Activated CD8-positive, alpha-beta memory T cell treated with anti-CD3 and anti-CD28 coated beads for 24 hours (primary cell): ENCODE measurements at regions not wholly inside any gene's neighbourhood (a gene's known extent, or its start where the extent isn't known, plus 50 kb on each side); places are given as distances from the start of the nearest gene placed in this dataset.

ENCODE experiments used
- DNase-seq: peaks from one replicate; pipeline ENCODE4 v3.0.0-alpha.2; 2020

DNA sequence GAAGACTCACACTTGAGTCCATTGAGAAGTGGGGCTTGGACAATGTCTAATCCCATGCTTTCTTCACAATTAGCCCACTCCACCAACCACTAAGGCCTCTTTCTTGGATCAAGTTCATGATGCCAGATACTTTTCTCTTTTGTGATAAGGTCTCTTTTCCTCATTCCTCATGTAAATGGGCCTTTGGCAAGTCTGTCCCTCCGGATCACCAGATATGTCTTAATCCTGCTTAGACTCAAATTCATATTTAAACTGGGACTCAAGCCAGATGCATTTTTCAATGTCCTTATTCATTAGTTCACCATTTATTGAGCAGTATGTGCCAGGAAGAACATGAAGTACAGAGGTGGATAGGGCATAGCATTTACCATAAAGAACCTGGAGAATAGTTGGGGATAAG is 671.1 kb downstream of the TBL1XR1 start:
- no peak for DNase-seq

DNA sequence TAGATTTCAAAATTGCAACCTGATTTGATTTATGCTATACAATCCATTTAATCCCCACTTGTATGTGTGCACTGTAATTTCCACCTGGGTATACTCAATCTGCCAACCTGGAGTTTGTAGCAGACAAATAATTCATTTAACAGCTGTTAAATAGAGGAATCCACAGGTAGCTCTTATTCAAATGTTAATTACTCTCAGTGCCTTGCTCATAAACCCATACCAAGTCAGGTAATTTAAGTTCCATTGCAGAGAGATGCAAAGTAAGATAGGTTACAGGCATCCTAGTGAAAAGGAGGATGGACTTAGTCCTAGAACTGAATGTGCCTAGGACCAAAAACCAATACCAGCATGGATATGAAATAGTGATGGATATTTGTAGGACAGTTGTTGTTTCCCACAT is 674.2 kb downstream of the TBL1XR1 start:
- DNase-seq: no peak

DNA sequence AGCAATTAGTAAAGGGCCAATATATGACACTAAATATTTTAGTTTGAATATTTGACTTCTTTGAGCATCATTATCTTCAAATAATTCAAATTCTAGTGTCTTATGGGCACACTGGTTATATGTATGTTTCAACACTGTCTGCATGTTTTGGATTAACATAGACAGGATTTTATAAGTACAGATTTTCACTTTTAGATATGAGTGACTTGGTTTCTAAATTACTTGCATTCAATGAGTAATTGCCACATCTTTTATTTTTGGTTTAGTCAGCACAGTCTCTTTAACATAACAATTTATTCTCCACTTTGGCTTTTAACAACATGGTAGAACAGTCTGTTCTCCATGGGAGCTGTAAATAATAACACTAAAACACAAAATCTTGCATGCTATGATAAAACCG is 674.8 kb downstream of the TBL1XR1 start:
- no peak for DNase-seq

DNA sequence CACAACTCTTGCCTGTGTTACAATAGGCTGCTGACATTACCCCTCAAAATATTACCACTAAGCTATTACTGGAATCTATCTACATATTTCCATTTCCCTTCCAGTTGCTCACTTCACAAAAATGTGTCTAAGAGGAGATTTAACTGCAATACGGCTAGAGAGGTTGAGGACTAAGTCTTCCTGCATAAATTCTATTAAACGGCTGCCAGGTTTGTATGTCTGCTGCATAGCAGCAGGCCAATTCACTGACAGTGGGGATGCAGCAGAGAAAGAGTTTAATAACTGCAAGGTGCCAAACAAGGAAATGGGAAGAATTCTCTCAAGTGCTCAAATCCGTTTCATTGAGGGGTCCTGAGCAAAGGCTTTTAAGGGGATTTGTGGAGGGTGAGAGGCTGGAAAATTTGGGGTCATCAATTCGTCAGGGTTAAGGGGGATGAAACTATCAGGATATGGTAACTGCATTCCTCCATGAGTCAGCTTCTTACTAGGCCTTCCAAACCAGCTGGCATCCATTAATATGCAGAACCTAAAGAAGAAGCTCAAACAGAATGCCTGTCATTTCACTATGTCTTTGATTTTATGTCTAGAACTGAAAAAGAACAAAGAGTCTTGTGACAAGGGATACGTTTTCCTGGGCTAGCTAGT is 675.6 kb downstream of the TBL1XR1 start:
- DNase-seq: no peak

DNA sequence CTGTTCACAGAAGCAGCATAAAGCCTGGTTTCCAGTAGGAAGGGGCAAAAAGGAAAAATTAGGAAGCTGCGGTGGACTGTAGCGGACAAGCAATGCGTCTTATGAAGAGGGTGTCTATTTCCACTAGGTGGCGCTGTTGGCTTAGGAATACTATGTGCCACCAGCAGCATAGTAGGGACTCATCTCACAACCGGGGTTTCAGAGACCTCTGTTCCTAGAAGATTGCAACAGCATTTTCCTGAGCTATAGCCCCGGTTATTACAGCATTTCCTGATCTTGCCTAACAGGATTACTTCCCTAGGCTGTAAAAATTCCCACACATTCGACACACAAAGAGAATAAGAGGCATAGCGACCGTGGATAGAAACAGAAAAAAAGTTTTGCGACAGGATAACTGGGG is 683.0 kb downstream of the TBL1XR1 start:
- DNase-seq: no peak

DNA sequence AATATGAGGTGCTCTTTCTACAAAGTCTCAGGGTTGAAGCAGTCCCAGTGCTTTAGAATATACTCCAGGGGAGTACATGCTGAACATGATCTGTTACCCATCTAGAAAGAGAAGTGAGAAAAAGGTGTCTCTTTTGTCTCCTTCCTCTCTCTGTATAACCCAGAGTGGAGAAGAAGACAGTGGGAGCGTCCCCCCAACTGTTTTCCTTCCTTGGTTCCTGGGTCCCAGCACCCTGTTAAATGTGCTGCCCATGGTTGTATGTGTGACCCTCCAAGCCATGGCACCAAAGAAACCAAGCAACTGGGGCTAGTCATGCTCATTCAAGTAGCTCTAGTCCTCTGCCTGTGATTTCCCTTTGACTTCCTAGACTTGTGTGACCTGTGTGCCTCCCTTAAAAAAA is 683.7 kb downstream of the TBL1XR1 start:
- DNase-seq: no peak

DNA sequence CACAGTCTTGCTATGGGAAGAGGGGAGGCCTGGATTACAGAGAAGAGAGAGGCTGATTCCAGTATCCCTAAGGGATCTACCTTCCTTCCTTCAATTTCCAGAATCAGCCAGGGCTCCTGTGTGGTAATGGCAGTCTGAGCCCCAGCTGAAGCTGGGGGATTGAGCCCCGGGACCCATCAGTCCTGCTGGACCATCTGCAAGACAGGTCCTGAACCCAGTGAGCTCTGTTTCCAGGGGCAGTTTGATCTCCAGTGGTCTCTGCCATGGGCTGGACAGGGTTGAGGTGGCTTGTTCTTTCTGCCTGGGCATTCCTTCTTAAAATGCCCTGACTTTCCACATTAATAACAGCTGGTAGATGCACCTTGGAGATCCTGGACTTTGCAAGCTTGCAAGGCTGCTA is 685.2 kb downstream of the TBL1XR1 start:
- no peak for DNase-seq

DNA sequence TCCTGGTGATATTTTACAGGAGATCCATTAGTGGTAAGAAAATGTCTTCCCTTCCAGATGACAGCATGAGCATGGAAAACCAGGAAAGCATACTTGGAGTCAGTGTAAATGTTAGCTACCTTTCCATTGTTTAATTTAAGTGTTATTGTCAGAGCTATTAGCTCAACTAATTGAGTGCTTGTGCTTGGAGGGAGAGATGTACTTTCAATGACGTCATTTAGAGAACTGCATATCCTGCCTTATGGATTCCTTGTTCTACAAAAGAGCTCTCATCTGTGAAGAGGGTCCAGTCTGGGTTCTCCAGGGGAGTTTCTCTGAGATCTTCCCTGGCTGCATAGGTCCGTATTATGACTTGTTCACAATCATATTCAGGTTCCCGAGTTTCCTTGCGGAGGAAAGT is 687.2 kb downstream of the TBL1XR1 start:
- DNase-seq: no peak

DNA sequence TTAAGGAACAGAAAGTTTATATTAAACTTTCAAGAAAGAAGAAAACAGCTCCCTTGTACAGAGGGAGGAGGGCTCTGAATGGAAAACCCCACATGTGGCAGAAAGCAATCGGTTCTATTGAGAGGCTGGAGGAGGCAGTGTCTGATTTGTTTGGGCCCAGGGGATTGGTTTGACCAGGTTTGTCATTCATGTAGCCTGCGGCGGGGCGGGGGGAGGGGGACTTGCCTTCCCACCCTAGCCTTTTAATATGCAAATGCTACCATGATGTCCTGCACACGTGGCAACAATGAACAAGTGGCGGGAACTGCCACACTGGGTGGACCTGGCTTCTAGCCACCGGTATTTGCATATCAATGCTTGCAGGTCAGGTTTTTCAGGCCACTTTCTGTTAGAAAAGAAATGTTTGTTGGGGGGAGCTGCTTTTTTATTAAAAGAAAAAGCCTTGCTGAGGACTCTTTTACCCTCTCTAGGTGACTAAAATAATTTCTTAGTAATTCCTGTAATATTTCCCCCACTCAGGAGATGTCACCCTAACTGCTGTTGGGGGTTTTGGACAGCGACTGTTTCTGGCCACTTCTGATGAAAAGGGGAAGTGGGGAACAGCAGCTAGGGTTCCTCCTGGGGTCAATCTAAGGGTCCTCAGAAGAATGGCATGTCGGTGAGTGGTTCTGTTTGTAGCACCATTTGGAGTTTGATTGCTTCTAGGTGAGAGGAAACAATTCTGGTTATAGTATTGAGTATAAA is 691.2 kb downstream of the TBL1XR1 start:
- no peak for DNase-seq

DNA sequence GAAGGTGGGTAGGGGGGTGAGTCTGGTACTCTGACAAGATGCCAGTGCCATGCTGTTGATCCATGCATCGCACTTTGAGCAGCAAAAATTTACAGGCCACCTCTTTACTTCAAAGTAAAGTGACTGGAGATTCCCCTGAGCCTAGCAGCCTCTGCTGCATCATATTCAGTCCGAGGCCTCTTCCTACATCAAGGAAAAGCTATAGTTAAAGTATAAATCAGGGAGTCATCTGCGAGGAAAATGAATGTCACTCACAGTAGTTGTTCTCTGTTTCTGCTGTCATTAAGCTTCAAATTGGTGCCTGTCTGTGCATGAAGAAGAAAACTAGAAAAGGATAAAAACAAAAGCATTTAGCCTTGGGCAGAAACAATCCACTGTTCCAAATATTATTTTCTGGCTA is 706.2 kb downstream of the TBL1XR1 start:
- no peak for DNase-seq

DNA sequence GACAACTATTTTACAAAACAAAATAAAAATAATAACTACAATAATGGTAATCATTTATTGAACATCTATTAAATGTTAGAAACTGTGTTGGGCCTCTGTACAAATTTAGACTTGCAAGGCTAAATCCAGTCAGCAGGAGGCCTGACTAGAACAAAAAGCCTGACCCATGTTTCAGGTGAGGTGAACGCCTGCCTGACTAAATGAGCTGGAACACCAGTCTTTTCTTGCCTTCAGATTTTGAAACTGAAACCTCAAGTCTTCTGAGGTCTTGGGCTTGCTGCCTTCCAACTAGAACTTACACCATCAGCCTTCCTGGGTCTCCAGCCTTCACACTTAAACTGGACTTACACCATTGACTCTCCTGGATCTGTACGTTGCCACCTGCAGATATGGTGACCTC is 706.9 kb downstream of the TBL1XR1 start:
- no peak for DNase-seq

DNA sequence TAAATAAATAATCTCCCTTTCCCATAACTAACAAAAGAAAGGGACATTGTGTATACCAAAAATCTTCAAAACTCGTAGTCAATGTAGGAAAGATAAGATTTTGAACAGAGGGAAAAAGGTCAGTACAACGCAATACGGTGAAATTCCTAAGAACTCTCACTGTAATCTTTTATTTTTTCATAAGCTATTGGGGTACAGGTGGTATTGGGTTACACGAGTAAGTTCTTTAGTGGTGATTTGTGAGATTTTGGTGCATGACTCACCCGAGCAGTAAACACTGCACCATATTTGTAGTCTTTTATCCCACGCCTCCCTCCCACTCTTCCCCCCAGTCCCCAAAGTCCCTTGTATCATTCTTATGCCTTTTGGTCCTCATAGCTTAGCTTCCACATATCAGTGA is 718.0 kb downstream of the TBL1XR1 start:
- DNase-seq: no peak

DNA sequence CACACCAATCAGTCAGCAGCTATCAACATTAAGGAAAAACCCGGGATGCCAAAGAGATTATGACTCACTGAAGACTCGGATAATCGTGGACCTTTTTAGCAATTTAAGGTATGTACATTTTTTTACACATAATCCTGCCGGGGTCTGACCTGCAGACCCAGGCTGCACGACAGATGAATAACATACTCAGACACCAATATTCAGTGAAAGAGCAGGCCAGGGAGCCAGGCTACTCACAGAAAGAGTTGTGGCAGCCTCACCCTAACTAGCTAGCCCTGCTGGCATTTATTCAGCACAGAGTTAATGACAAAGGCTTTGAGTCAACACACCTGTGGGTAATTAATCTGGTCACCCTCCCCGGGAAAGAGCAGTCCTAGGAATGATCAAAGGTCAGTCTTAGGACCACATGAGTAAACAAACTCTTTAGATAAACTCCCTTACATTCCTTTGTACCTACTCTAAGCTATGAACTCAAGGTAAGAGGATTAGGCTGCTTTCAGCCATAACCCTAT is 727.5 kb downstream of the TBL1XR1 start:
- no peak for DNase-seq

DNA sequence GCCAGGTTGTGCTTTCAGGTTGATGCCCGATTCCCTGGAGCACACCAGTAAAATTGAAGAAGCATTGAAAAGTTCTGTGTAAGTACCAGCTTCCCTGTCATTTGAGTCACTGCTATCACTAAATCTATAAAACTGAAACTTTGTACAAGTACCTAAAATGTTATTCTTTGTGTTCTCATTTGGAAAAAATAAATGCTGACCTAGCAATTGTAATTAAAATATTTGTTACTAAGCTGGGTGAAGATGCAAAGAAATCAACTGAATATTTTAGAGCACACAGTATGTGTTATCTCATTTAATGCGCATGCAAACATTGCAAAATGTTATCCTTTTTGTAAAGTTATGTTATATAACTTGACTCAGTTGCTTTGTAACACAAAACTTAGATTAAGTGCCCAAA is 733.7 kb downstream of the TBL1XR1 start:
- DNase-seq: no peak

DNA sequence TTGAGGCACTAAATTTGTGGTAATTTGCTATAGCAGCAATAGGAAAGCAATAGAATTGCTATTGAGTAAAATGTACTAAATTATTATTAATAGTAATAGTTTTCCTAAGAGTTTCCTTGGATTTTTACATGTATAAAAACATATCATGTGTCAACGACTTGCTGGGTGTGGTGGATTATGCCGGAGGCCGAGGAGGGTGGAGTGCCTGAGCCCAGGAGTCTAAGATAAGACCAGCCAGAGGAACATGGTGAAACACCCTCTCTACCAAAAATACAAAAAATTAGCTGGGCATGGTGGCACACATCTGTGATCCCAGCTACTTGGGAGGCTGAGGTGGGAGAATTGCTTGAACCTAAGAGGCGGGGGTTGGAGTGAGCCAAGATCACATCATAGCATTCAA is 749.9 kb downstream of the TBL1XR1 start:
- DNase-seq: no peak

DNA sequence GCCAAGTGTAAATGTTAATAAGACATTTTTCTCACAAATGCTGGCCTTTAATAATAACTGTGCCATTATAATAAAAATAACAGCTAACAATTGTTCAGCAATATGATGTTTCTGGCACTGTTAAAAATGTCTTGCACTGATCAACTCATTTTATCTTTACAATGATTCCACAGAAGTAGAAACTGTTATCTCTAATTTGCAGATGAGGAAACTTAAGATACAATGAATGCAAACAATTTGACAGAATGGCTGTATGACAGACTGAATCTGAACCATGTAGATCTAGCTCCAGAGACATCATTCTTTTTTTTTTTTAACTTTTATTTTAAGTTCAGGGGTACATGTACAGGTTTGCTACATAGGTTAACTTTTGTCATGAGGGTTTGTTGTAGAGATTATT is 755.0 kb downstream of the TBL1XR1 start:
- DNase-seq: no peak

DNA sequence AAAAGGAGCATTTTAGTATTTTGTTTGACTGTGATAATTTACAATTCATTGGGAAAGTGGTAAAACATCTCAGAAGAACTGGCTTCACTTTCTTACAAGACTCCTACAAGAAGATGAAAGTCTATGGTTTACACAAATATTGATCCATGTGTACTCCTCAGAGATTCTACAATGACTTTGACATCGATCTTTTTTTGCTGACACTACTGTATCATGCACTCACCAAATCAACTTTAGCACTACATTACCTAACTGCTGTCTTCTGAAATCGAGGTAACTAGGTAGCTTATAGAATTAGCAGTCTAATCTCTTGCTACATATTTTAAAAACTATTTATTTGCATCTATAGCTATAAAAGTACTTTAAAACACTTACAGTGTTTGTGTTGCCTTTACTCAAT is 757.6 kb downstream of the TBL1XR1 start:
- DNase-seq: no peak

DNA sequence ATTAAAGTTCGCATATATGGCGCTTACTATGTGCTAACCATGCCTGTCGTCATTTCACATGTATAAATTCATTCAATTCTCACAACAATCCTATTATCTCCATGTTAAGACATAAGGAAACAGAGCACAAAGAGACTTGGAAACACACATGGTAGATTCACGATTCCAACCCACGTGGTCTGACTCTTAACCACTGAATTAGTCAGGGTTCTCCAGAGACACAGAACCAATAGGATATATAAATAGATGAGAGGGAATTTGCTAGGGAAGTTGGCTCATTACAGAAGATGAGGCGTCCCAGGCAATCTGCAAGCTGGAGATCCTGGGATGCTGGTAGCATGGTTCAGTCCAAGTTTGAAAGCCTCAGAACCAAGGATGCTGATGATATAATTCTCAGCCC is 765.3 kb downstream of the TBL1XR1 start:
- no peak for DNase-seq

DNA sequence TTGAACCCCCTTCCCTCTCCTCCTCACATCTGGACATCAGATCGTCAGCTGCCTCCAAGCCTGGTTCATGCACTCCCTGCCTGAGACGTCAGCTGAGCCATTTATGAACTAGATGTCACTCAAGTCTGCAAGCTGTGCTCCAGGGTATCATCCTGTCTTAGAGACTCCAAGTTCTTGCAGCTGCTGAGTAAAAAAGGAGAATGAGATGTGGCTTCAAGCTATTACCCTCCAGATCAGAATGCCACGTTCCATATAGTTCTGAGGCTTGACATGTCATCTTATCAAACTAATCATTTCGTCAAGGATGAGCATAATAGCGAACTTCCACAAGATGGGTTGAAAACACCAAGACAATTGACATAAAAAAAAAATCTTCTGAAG is 766.3 kb downstream of the TBL1XR1 start:
- no peak for DNase-seq

DNA sequence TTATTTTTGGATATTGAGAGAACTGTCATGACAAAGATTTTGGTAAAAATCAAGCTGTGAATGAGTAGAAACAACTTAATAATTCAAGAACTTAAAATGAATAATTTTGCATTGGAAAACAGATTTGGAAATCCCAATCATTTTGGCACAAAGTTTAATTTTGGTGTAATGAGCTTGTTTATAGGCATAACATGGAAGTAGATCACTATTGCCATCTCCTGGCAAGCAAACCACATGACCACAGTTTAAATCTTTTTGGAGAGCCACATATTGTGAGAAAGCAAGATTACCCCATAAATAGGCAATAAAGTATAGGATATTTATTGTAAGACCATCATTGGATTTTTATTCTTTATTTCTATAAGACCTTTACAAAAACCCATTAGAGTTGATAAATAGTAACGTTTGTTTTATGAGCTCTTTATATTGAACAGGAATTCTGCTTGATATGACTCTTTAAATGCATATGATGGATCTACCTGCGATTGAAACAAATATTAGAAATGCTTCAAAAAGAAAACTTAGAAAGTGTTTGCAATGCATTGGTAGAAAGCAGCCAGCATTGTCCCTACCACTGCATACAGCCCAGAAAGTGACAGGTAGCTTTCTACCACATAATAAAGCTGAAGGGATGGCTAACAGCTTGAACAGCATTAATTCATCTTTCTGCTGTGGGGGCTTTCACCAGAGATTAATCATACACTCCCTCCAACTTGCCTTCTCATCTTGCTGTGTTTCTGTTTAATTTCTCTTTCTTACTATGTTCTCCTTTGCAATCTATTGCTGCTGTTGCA is 766.8 kb downstream of the TBL1XR1 start:
- no peak for DNase-seq

DNA sequence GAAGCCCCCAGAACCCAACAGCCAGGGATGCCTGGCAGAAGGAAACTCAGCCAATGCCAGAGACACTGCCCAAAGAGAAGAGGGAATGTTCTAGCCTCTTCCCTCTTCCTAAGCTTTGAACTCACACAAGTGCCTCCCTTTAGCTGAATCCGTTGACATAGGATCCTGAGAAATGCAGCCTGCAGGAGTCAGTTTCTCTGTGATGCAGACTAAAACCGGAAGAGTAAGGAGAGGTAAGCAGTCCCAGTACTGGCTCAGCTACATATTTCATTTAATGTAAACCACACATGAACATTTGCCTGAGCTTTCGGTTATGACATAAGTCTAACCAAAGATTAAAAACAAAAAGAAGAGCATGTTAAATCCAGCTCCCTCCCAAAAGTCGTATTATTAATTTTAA is 768.7 kb downstream of the TBL1XR1 start:
- DNase-seq: no peak

DNA sequence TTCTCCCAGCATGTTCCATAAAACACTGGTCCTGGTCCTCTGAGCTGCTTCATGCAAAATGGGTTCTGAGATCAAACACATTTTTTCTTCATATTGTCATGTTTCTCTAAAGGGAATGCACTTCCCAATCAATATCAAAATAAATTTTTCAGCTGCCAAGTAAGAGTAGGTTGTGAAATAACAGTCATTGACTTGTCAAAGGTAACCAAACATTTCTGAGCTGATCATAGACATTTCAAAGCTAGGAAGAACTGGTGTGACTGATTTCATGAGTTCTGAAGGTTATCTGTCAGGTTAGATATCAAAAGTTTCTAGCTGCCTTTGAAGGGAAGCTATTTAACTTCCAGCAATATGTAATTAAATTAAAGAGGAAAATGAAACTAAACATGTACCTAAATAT is 770.9 kb downstream of the TBL1XR1 start:
- DNase-seq: no peak

DNA sequence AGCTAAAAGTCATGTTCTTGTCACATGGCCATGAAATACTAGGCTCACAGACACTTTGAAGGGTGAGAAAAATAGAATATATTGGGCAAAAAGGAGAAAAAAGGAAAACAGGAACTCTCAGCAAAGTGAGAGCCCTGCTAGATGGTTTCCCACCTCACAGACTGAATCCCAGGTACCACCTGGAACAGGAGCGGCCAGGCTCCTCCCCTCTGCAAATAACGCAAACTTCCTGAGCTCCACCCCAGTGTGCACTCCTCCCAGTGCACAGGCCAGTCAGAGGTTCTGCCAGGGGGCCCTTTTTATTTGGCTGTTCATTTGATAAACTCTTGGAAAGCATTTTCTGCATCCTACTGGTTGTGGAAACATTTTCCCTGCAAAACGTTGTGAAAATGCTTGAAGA is 780.4 kb downstream of the TBL1XR1 start:
- no peak for DNase-seq

DNA sequence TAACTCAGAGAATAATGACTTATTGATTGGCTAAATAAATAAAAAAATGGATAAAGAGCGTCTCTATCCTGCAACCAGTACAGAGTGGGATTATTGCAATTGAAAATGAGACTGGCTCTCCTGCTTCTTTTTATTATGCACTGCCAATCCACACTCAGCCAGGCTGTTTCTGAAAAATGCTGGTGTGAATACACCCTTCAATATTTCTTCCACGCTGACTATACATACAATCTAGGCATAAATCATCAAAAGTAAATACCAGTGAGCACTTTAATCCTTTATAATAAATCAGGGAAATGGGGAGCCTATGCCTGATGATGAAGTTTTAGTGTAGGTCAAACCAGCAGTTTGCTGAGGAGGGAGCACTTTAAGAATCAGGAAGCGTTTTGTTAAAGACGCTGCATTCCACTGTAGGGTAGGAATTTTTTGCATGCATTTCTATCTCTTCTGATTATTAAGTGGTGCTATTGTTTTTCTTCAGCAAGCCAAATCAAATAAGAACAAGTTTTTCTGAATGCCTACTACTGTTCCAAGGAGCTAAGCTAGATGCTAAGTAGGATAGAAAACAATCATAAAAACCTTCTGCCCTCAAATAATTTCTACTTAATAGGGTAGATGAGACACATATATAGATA is 781.5 kb downstream of the TBL1XR1 start:
- DNase-seq: no peak
